B cell (primary cell): ENCODE measurements at regions not wholly inside any gene's neighbourhood (a gene's known extent, or its start where the extent isn't known, plus 50 kb on each side); places are given as distances from the start of the nearest gene placed in this dataset.

Experiments used
- ATAC-seq: fragments of 200-7000 bp; cut with Tn5 transposase; one replicate; pipeline ENCODE4 v1.10.0; 2021; ENCODE audit warnings: low read depth, mild to moderate bottlenecking, moderate number of reproducible peaks, moderate library complexity
- CTCF ChIA-PET: fragments of 350-600 bp; sonication (Branson Sonifier 250); formaldehyde crosslinking; loops from one replicate; lab custom pipeline; 2021; ENCODE audit warnings: antibody characterized with exemption, inconsistent platforms; lab: Charles Lee
- POLR2A ChIA-PET: fragments of 350-600 bp; sonication (Branson Sonifier 250); formaldehyde crosslinking; loops from one replicate; lab custom pipeline; 2021; ENCODE audit warnings: antibody characterized with exemption; lab: Charles Lee
- DNase-seq: peaks from one replicate; pipeline ENCODE4 v3.0.0; 2013
- H2AFZ ChIP-seq: 2 replicates; pipeline ENCODE4 v1.6.1; 2012; ENCODE audit warnings: mild to moderate bottlenecking, low read depth, low read length; ENCODE audit not compliant: insufficient read depth, poor library complexity, severe bottlenecking
- H3K27ac ChIP-seq, 2 donors: 1 replicate in 1 of 2; 2 replicates in 1 of 2; pipeline ENCODE4 v1.5.1; 2012 to 2013; ENCODE audit warnings: low read length in 2 of 2, mild to moderate bottlenecking in 2 of 2, moderate library complexity in 1 of 2
- H3K27me3 ChIP-seq, 4 experiments: fragments of 200-600 bp in 1 of 4; sonication (generic) in 1 of 4; replicated peaks in 1 of 4; 1 replicate in 2 of 4; 2 replicates in 2 of 4; pipeline versions ENCODE4 v1.6.1 to v1.7.0; 2013 to 2016; ENCODE audit warnings: low read length in 3 of 4, mild to moderate bottlenecking in 2 of 4, mixed read lengths in 1 of 4, moderate library complexity in 1 of 4; ENCODE audit not compliant: insufficient read depth in 4 of 4, control insufficient read depth in 3 of 4; ENCODE audit errors: control extremely low read depth in 1 of 4
- H3K36me3 ChIP-seq, 2 experiments: replicated peaks in 1 of 2; 1 replicate in 1 of 2; 2 replicates in 1 of 2; pipeline versions ENCODE4 v1.6.1 to v1.7.1; 2013; ENCODE audit warnings: low read length in 1 of 2; ENCODE audit not compliant: insufficient read depth in 2 of 2, control insufficient read depth in 1 of 2; ENCODE audit errors: control extremely low read depth in 1 of 2, extremely low read depth in 1 of 2
- H3K4me1 ChIP-seq, 2 donors: fragments of 200-600 bp in 1 of 2; sonication (generic) in 1 of 2; 1 replicate in 1 of 2; 2 replicates in 1 of 2; pipeline versions ENCODE4 v1.5.1 to v1.6.1; 2013 to 2017; ENCODE audit warnings: low read length in 2 of 2; ENCODE audit not compliant: control insufficient read depth in 2 of 2, insufficient read depth in 2 of 2
- H3K4me2 ChIP-seq: replicated peaks from 2 replicates; pipeline ENCODE3; 2012; ENCODE audit warnings: mild to moderate bottlenecking, low read depth, low read length; ENCODE audit not compliant: poor library complexity, severe bottlenecking
- H3K4me3 ChIP-seq, 5 experiments: fragments of 200-600 bp in 1 of 5; sonication (generic) in 1 of 5; 1 replicate in 3 of 5; 2 replicates in 2 of 5; pipeline versions ENCODE4 v1.5.1 to v1.7.0; 2011 to 2016; ENCODE audit warnings: low read length in 4 of 5, mild to moderate bottlenecking in 4 of 5, low read depth in 2 of 5, control low read depth in 1 of 5, moderate library complexity in 1 of 5; ENCODE audit not compliant: insufficient read depth in 1 of 5; ENCODE audit errors: control extremely low read depth in 1 of 5, extremely low read depth in 1 of 5
- H3K79me2 ChIP-seq: fragments of 200-600 bp; sonication (generic); one replicate; pipeline ENCODE4 v1.6.0; 2016; ENCODE audit warnings: low read length; ENCODE audit not compliant: control insufficient read depth, insufficient read depth
- H3K9ac ChIP-seq: fragments of 200-600 bp; sonication (generic); 2 replicates; pipeline ENCODE4 v1.6.1; 2017; ENCODE audit warnings: mild to moderate bottlenecking, low read length, moderate library complexity
- H3K9me3 ChIP-seq, 3 donors: one replicate each; pipeline versions ENCODE4 v1.6.1 to v1.7.1; 2013; ENCODE audit warnings: low read length in 2 of 3; ENCODE audit not compliant: control insufficient read depth in 2 of 3, insufficient read depth in 1 of 3; ENCODE audit errors: control extremely low read depth in 1 of 3
- H4K20me1 ChIP-seq: 2 replicates; pipeline ENCODE4 v1.6.0; 2012; ENCODE audit warnings: mild to moderate bottlenecking, low read length; ENCODE audit not compliant: insufficient read depth, control insufficient read depth, poor library complexity, severe bottlenecking
- H3K27ac Mint-ChIP-seq: one replicate; pipeline ENCODE4 v1.8.0; 2021; ENCODE audit warnings: mixed read lengths
- H3K27me3 Mint-ChIP-seq: one replicate; pipeline ENCODE4 v1.8.0; 2021; ENCODE audit warnings: mixed read lengths
- H3K4me1 Mint-ChIP-seq: one replicate; pipeline ENCODE4 v1.8.0; 2021; ENCODE audit warnings: mixed read lengths
- H3K4me3 Mint-ChIP-seq: one replicate; pipeline ENCODE4 v1.8.0; 2021; ENCODE audit warnings: mixed read lengths
- H3K9me3 Mint-ChIP-seq: one replicate; pipeline ENCODE4 v1.8.0; 2022; ENCODE audit warnings: mixed read lengths; ENCODE audit not compliant: insufficient read depth
- CTCF ChIP-seq: fragments of 200-600 bp; IDR thresholded peaks from one replicate; pipeline ENCODE4 v1.8.0; 2022; ENCODE audit warnings: antibody characterized with exemption, mild to moderate bottlenecking
- EZH2 ChIP-seq: IDR thresholded peaks from 2 replicates; pipeline ENCODE4 v1.6.1; 2012; ENCODE audit warnings: borderline replicate concordance, low read depth, mild to moderate bottlenecking, moderate library complexity, low read length; ENCODE audit not compliant: insufficient read depth, poor library complexity, severe bottlenecking
- WGBS: methylation state at CpG from one replicate; pipeline ENCODE4 v1.1.5; 2013; ENCODE audit warnings: missing lambda C conversion rate; ENCODE audit not compliant: insufficient coverage; 5-methylcytosine and 5-hydroxymethylcytosine counted together
- intact Hi-C: fragments of 100-400 bp; cut with micrococcal nuclease; formaldehyde crosslinking; loops from one replicate; pipeline ENCODE4 v1.10.0; 2022

- Histone ChIP-seq H3K27ac (no peak overlapping the region), H4K20me1 (no peaks in the 10 kb centered on the region), H3K4me2 (no peak overlapping the region), H3K79me2 (no peaks in the 10 kb centered on the region), H3K9me3 (no peaks in the 10 kb centered on the region), H3K27me3 (no peaks in the 10 kb centered on the region), H3K9ac (no peak overlapping the region), H2AFZ (no peak overlapping the region), H3K36me3 (no peaks in the 10 kb centered on the region), H3K4me1 (no peaks in the 10 kb centered on the region), H3K4me3 (no peak overlapping the region)
- WGBS, result no CpG with 5 or more reads among the region's 2 CpGs
- no peaks in the 10 kb centered on the region for H3K9me3 Mint-ChIP-seq
- DNase-seq (no peak), ATAC-seq (no peak)
- no peaks in the 10 kb centered on the region for H3K4me1 Mint-ChIP-seq
- no peak overlapping the region for H3K27ac Mint-ChIP-seq
- TF ChIP-seq EZH2 (no peak), CTCF (no peak)
- intact Hi-C loops, result no loop called here
- ChIA-PET POLR2A (no interaction called here), CTCF (no interaction called here)
- no peak overlapping the region for H3K4me3 Mint-ChIP-seq
- H3K27me3 Mint-ChIP-seq, result no peaks in the 10 kb centered on the region
Measured at GRCh38 chrX:110568441-110568840, 209.8 kb downstream of the RTL9 start.

GRCh38 chrX:110569506-110569905, 210.9 kb downstream of the RTL9 start:
- Histone ChIP-seq H3K4me1 (no peaks in the 10 kb centered on the region), H3K27me3 (no peaks in the 10 kb centered on the region), H3K79me2 (no peaks in the 10 kb centered on the region), H3K27ac (no peak overlapping the region), H4K20me1 (no peaks in the 10 kb centered on the region), H3K9me3 (no peaks in the 10 kb centered on the region), H3K4me3 (no peak overlapping the region), H3K36me3 (no peaks in the 10 kb centered on the region), H2AFZ (no peak overlapping the region), H3K9ac (no peak overlapping the region), H3K4me2 (no peak overlapping the region)
- intact Hi-C loops, result no loop called here
- DNase-seq (no peak), ATAC-seq (no peak)
- Mint-ChIP-seq H3K4me3 (no peak overlapping the region), H3K27ac (no peak overlapping the region), H3K9me3 (no peaks in the 10 kb centered on the region), H3K27me3 (no peaks in the 10 kb centered on the region), H3K4me1 (no peaks in the 10 kb centered on the region)
- WGBS, result no CpG with 5 or more reads among the region's 1 CpG
- ChIA-PET POLR2A (no interaction called here), CTCF (no interaction called here)
- no peak for TF ChIP-seq CTCF
- no peak for TF ChIP-seq EZH2
